NCI-H510A treated with DMSO at 0.1 percent for 48 hours (cell line): ENCODE measurements at regions not wholly inside any gene's neighbourhood (a gene's known extent, or its start where the extent isn't known, plus 50 kb on each side); places are given as distances from the start of the nearest gene placed in this dataset.

Source experiments
- DNase-seq: peaks from one replicate; lab custom pipeline; 2025; lab: John Stamatoyannopoulos, UW

- DNase-seq, result no peak
These were observed 260.6 kb upstream of the ESRRG start for GRCh38 chr1:216983823-216984222.

- no peak for DNase-seq
These were observed 238.3 kb upstream of the ESRRG start for GRCh38 chr1:216961516-216961915.

DNA sequence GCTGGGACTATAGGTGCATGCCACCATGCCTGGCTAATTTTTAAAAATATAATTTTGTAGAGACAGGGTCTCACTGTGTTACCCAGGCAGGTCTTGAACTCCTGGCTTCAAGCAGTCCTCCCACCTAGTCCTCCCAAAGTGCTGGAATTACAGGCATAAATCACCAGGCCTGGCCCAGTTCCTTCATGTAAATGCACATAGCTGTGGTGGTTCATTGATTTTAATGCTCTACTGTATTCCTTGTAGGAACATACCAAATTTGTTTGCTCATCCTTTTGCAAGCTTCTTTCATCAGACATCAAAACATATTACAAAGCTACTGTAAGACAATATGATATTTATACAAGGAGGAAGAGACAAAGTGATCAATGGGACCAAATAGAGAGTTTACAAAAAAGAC is 237.5 kb upstream of the ESRRG start:
- DNase-seq, result no peak

DNA sequence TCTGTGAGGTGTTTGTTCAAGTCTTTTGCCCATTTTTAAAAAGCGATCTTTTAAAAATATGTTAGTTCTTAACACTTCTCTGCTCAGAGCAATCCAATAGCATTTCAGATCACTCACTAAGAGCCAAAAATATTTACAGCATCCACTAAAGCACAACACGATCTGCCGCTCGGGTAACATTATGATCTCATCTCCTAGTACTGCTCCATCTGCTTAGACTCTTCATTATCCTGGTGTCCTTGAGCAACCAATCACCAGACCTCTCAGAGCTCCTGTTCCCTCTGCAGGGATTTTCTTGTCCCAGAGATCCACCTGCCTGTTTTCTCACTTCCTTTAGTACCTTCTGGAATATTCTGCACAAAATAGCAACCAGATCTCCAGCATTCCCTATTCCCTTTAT is 235.3 kb upstream of the ESRRG start:
- DNase-seq, result no peak

DNA sequence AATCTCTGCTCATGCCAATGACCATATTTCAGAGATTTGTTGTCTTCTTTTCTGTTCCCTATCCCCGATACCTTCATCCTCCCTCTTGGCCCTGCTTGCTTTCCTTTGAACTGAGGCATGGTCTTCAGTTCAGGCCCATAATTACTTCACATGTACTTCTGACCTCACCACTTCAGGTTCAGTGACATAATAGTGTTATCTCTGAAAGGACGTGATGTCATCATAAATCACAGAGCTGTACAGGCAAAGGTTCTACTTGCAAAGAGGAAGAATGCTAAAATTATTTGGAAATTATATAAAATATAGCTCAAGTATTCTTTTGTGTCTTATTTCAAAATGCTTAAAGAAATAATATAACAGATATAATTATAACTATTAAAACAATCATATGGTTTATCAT is 230.3 kb upstream of the ESRRG start:
- DNase-seq, result no peak

DNA sequence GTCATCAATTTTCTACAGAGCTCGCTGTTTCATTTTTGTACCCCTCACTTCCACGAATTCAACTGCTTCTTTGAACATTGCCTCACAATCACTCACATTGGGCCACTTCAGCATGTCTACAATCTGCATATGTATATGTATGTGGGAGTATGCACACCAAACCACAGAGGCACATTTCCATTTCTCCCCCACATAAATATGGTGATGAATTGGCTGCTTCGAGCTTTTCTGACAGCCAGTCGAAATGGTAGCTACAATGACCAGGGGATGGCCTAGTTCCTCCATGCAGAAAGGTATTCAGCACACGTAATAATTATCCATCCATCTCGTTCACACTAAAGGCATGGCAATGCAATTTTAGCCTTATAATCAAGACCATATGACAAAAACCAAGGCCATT is 229.6 kb upstream of the ESRRG start:
- no peak for DNase-seq

- no peak for DNase-seq
These were observed 222.4 kb upstream of the ESRRG start for GRCh38 chr1:216945538-216946080.

- DNase-seq, result no peak
These were observed 221.8 kb upstream of the ESRRG start for GRCh38 chr1:216944864-216945510.

GRCh38 chr1:216937491-216937890 is 214.3 kb upstream of the ESRRG start:
- DNase-seq, result no peak

DNA sequence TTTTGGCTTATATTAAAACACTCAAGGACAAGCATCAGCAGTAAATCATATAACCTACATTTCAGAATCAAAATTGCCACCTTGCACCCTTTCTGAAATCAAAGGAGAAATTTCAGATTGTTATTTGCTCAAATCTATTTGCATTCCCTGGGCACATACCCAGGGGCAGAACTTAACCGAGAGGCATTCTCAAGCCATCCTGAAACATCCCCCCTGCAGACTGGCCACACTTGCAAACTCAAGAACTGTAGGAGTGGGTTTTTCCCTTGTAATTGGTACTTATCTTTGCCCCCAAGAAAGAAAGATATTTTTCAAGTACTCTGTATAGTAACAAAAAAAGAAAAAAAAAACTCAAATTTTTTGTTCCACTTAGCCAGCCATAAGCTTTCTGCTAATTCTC is 213.6 kb upstream of the ESRRG start:
- no peak for DNase-seq

DNA sequence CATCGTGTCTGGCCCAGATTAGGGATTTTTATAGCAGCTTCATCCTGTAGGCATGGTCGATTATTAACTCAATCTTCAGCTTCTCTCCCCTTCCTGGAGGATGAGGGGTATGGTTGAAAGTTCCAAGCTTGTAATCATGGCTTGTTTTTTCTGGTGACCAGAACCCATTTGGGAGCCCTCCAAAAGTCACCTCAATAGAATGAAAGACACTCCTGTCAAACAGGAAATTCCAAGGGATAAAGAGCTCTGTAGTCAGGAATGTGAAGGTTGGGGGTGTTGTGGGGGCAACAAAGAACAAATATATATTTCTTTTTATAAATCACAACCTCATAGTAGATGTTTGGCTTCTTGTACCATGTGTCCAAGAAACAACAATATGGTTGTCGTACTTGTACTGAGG is 212.7 kb upstream of the ESRRG start:
- DNase-seq, result no peak

DNA sequence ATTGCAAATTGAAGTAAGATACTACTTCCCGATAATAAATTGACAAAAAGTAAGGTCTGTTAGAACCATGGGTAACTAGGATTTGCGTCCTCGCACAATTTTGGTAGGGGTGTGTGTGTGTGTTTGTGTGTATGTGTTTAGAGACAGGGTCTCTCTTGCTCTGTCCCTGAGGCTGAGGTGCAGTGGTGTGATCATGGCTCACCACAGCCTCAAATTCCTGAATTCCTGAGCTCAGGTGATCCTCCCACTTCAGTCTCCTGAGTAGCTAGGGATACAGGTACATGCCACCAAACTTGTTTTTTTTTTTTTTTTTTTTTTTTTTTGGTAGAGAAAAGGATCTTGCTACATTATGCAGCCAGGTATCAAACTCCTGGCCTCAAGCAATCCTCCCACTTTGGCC is 209.2 kb upstream of the ESRRG start:
- DNase-seq, result no peak

DNA sequence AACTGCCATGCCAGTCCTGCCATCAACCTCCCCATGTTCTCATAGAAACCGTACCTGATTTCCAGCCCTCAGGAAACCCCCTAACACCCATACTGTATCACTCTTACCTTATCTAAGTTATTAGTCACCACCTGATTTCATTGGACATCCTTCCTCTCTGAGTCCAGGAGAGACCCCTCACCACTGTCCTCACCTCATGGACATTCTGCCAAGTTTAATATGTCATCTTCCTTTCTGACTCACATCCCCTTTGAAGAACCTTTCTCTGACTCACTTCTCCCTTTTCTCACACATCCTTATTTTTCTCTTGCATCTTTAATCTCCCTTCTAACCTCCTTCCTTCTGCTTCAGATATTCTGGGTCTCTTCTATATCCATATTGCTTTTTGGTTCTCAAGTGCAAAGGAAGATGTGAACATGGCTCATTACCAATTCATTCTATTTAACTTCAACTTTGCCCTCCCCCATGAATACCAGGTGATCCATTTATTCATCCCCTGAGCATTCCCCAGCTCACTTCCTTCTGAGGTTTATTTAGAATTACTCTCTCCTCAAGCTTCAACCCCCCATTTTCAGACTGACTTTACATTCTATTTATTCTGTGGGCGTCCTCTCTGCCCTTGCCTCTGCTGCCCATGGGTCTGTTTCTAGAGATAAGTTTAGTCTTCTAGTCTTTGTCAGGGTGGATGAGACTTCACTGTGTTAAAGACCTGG is 206.8 kb upstream of the ESRRG start:
- no peak for DNase-seq

DNA sequence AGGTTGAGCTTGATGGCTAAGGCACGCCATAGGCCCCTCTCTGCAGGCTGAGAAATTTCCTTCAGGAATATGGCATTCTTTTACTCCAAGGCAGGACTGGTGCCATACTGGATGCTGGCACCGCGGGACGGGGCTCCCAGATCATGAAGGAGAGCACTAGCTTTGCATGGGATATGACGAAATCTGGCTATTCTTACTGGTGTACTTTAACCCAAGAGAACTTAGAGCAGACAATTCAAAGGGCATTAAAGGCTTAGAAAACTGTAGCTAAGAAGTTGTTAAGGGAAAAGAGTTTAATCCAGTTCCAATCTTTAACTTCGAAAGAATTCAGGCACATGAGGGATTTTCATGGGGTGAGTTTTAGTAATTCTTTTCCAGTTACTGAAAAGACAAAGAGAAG is 204.4 kb upstream of the ESRRG start:
- DNase-seq, result no peak

DNA sequence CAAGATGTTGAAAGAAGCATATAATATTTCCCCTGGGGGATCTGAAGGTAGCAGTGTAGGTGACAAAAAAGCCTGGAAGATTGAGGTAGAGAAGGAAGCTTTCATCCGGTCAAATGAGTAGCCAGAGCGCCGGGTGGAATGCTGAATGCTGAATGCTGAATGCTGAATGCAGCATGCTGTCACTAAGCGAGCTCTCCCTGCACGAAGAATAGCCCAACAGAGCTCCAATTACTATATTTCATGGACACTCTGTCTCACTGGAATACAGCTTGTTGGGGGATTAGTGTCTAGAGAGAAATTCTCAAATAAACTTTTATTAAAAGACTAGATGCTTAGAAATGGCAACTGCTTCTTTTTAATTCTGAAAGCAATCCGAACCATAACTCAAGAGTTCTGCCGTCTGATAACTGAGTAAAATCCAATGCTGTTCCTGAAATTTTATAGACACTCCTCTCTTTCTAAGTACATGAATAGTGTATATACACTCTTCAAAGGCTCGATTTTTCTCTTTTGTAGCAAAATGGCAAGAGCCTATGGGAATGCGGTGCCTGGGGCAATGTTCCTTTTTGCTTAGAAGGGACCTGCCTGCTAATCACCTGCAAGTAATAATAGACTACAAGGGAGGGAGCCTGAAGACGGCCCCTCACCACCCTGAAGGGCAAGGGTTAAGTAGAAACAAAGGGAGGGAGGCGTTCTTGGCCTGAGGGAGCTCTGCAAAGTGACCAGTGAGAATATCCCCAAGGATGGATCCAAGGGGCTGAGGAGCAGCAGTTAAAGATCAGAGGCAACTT is 203.7 kb upstream of the ESRRG start:
- DNase-seq, result no peak

GRCh38 chr1:216925962-216926625 is 202.9 kb upstream of the ESRRG start:
- DNase-seq, result no peak

DNA sequence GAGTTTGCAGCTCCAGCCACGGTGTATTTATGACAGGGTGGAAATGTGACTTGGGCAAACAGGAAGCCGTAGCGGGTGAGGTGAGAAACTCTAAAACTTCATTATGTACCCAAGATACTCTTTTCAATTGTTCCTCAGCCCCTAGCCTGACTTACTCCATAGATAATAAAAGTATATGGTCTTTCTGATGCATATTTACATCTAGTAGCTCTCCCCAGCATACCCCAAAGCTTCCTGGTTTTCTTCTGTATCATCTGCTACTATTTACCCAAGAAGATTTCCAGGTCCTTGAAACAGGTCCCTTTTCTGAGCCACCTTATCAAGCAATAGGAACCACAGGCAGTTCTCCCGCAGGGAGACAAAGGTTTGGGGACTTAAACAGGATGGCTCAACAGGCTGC is 201.5 kb upstream of the ESRRG start:
- no peak for DNase-seq

- DNase-seq, result no peak
These were observed 200.4 kb upstream of the ESRRG start for GRCh38 chr1:216923601-216924000.

- DNase-seq, result no peak
These were observed 199.2 kb upstream of the ESRRG start for GRCh38 chr1:216922406-216922805.

DNA sequence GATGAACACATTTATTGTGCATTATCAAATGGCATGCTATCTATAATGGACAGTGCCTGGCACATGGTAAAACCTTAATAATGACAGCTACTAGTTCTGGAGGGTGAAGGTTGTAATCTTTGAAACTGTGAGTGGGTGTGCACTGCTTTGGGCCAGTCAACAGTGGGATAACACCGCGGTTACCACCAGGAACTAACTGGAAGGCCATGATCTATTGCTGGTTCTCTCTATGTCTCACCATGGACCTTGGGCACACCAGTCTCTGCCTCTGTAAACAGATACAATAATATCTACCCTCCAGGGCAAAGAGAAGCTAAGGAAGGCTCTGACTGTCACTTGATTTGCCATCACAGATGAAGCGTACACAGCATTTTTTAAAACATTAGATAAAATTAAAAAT is 198.6 kb upstream of the ESRRG start:
- DNase-seq, result no peak

GRCh38 chr1:216919060-216919970 is 196.1 kb upstream of the ESRRG start:
- no peak for DNase-seq
